ENCODE measurements at regions not wholly inside any gene's neighbourhood (a gene's known extent, or its start where the extent isn't known, plus 50 kb on each side); places are given as distances from the start of the nearest gene placed in this dataset.
"Not testable (repeated sequence)": the region's sequence is repeated elsewhere in the genome, so short reads cannot be mapped to it uniquely, and the experiment has no call there.

GRCh38 chr3:125768821-125769220 is 173.5 kb upstream of the OSBPL11 start:
- not testable (repeated sequence) for TF ChIP-seq CSDC2 (CRISPR knock-in tag; IDR thresholded peaks at IDR 0.05); ZNF70 (CRISPR knock-in tag; IDR thresholded peaks at IDR 0.05); ARNTL (CRISPR knock-in tag; IDR thresholded peaks at IDR 0.05; ENCODE audit: borderline replicate concordance, low read depth); ZFP3 (CRISPR knock-in tag; IDR thresholded peaks at IDR 0.05); OSR1 (CRISPR knock-in tag; IDR thresholded peaks at IDR 0.05); ISL1 (CRISPR knock-in tag; IDR thresholded peaks at IDR 0.05)
- TF ChIP-seq, protein P1, sequence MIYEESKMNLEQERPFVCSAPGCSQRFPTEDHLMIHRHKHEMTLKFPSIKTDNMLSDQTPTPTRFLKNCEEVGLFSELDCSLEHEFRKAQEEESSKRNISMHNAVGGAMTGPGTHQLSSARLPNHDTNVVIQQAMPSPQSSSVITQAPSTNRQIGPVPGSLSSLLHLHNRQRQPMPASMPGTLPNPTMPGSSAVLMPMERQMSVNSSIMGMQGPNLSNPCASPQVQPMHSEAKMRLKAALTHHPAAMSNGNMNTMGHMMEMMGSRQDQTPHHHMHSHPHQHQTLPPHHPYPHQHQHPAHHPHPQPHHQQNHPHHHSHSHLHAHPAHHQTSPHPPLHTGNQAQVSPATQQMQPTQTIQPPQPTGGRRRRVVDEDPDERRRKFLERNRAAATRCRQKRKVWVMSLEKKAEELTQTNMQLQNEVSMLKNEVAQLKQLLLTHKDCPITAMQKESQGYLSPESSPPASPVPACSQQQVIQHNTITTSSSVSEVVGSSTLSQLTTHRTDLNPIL (CRISPR knock-in tag; IDR thresholded peaks at IDR 0.05; ENCODE audit: low read depth), result not testable (repeated sequence)
- TF ChIP-seq, protein P2, sequence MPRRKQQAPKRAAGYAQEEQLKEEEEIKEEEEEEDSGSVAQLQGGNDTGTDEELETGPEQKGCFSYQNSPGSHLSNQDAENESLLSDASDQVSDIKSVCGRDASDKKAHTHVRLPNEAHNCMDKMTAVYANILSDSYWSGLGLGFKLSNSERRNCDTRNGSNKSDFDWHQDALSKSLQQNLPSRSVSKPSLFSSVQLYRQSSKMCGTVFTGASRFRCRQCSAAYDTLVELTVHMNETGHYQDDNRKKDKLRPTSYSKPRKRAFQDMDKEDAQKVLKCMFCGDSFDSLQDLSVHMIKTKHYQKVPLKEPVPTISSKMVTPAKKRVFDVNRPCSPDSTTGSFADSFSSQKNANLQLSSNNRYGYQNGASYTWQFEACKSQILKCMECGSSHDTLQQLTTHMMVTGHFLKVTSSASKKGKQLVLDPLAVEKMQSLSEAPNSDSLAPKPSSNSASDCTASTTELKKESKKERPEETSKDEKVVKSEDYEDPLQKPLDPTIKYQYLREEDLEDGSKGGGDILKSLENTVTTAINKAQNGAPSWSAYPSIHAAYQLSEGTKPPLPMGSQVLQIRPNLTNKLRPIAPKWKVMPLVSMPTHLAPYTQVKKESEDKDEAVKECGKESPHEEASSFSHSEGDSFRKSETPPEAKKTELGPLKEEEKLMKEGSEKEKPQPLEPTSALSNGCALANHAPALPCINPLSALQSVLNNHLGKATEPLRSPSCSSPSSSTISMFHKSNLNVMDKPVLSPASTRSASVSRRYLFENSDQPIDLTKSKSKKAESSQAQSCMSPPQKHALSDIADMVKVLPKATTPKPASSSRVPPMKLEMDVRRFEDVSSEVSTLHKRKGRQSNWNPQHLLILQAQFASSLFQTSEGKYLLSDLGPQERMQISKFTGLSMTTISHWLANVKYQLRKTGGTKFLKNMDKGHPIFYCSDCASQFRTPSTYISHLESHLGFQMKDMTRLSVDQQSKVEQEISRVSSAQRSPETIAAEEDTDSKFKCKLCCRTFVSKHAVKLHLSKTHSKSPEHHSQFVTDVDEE (CRISPR knock-in tag; IDR thresholded peaks at IDR 0.05), result not testable (repeated sequence)
- TF ChIP-seq, protein P3, sequence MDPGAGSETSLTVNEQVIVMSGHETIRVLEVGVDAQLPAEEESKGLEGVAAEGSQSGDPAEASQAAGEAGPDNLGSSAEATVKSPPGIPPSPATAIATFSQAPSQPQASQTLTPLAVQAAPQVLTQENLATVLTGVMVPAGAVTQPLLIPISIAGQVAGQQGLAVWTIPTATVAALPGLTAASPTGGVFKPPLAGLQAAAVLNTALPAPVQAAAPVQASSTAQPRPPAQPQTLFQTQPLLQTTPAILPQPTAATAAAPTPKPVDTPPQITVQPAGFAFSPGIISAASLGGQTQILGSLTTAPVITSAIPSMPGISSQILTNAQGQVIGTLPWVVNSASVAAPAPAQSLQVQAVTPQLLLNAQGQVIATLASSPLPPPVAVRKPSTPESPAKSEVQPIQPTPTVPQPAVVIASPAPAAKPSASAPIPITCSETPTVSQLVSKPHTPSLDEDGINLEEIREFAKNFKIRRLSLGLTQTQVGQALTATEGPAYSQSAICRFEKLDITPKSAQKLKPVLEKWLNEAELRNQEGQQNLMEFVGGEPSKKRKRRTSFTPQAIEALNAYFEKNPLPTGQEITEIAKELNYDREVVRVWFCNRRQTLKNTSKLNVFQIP (CRISPR knock-in tag; IDR thresholded peaks at IDR 0.05; ENCODE audit: borderline replicate concordance, low read depth), result not testable (repeated sequence)
